ENCODE measurements at regions not wholly inside any gene's neighbourhood (a gene's known extent, or its start where the extent isn't known, plus 50 kb on each side); places are given as distances from the start of the nearest gene placed in this dataset.

DNA sequence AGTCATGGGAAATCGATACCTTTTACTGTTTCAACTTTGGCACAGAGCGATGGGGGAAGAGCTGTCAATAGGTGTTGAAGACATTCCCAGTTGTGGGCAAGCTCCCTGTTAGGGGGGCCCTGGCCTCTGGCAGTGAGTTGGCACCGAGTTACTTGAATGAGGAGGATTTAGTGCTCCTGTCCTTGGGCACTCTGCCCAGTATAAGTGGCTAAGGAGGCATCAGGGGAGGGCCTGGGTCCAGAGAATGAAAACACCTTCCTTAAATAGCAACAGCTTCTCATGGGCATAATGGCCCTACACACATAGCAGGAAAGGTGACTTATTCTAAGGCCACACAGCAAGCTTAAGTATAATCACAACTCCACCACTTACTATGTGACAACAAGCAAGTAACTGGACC lies 664.4 kb downstream of the PTPRU start:
- no peak for DNase-seq

DNA sequence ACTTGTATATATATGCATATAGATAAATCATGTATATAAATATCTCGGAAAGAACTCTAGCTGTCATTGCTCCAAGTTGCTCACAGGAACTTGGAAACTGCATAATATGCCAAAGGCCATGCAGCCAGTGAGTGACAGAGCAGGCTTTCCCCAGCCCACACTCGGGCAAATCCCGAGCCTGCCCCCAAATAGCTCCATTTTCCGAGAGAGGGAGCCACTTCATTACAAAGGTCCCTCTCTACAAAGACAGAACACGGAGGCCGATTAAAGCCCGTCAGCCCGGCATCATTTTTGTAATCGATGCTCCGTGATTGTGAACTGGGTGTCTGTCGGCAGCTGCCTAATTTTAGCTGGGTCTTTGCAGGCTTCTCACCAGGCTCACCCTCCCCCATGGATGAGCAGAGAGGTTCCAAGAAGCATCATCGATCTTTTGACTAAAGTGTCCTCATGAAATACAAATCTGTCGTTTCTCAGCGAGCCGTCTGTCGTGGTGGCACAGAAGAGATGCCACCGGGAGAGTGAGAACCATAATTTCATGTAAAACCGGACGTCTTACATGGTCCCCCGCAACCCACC lies 663.9 kb downstream of the PTPRU start:
- no peak for DNase-seq

DNA sequence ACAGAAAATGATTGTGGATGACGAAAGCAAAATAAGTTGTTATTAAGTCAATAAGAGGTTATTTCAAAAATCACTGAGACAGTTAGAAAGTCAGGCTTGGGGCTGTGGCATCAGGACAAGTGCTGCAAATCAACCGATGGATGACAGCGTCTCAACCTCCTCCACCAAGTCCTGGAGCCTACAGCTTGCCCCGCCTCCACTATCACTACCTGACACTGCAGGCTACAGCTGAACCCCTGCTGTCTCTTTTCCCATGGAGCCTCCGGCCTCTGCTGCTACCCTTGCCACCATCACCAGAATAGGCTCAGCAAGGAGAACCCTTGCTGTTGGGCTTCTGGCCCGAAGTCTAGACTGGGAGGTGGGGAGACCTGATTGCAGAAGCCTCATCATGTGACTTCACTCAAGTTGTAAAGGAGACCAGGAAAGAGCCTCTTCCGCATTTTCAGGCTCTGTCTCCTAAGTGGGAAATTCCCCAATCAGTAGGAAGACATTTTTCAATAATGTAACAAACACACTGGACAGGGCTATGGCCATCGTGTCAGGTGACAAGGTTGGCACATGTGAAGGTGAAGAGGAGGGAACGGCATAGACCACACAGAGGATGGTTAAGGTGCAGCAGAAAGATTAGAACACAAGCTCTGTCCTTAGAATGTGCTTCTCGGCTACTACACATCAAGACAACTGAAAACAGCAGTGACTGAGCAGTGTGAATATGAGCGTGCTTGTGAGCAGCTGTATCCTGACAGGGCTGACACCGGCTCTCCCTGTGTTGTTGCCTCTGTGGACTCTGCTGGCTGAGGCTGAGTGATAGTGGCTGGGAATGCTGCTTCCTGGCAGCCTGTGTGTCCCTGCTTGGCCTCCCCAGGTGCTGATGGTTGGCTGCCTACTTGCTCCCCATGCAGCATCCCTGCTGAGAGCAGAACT lies 660.7 kb downstream of the PTPRU start:
- no peak for DNase-seq

DNA sequence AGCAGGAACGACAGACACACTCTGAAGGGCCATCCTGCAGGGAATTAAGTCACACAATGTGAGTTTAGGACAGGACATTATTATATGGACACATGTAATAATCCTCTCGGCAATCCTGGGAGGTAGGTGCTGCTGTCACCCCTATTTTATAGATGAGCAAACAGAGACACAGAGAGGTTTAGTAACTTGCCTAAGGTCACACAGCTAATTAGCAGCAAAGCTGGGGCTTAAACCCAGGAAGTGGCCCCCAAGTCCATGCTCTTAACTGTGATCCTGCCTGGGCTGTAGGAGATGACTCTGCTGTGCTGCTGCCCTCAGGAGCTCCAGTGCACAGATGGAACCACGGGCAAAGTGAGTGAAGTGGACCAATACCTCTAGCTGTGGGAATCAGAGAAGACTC lies 660.0 kb downstream of the PTPRU start:
- DNase-seq = no peak

DNA sequence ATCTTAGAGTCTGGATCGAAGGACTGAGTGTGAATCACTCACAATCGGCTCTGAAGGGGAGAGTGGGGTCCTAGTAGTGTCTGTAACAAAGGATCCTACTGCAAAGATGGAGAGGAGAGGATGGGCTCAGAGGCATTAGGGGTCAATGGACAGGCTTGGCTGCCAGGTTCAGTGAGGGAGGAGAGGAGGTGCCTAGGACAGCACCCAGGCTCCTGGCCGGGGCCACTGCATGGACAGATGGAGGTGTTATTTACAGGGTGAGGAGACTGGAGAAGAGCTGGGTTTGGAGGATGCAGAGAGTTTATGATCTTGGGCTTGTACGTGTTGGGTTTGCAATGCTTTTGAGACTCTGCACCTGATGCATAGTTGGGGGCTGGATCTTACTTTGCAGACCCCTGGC lies 658.9 kb downstream of the PTPRU start:
- DNase-seq = no peak

DNA sequence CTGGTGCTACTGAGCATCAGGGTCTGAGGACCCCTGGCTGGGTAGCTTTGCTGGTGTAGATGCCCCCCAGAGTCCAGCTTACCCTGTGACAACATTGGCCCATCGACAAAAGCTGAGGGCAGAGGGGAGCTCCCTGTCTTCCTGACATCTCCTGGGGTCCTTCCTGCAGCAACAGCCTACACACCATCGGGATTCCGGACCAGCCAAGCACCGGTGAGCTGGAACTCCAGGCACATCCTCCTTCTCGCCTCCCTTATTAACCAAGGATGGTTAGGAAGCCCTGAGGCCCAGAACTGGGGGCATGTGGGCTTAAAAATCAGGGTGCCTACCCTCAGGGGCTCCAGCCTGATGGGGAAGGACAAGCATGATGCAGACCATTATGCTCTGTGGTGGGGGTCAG lies 658.0 kb downstream of the PTPRU start:
- DNase-seq = no peak

DNA sequence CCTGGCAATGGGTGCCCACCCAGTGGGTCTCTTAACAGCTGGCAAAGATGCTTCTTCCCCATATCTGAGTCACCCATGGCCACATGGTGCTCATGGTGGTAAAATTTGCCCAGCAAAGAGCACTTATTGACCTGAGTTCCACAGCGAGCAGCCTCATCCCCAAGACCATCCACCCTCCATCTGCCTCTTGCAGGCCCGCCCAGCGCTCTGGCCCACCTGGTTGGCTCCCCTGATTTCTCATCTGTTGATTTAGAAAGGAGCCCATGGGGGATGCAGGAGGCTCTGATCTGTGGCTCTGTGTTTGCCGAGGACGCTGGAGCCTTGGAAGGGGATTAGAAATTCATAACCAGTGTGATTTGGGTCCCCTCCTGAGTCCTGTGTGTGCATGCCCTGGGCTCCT lies 657.5 kb downstream of the PTPRU start:
- no peak for DNase-seq

DNA sequence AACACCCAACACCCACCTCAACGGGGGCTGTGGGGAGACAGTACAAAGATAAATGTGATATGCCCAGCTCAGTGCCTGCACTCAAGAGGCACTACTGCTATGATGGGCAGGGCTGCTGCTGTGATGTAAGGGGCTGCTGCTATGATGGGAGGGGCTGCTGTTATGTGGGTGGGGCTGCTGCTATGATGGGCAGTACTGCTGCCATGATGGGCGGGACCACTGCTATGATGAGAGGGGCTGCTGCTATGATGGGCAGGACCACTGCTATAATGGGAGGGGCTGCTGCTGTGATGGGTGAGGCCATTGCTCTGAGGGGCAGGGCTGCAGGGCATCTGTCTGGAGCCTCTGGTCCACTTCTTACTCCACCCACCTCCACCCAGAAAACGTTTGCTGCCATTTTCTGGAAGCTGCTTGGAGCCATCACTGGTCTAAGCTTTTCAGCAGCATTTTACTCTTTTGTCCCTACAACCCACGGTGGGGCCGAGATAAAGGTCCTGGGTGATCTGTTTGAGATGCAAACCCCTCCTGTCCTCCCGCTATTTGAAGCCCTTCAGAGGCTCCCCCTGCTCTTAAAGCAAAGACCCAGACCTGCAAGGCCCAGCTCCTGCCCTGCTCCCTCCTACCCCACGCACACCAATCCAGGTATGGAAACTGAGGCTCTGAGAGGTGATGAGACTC lies 656.9 kb downstream of the PTPRU start:
- no peak for DNase-seq

DNA sequence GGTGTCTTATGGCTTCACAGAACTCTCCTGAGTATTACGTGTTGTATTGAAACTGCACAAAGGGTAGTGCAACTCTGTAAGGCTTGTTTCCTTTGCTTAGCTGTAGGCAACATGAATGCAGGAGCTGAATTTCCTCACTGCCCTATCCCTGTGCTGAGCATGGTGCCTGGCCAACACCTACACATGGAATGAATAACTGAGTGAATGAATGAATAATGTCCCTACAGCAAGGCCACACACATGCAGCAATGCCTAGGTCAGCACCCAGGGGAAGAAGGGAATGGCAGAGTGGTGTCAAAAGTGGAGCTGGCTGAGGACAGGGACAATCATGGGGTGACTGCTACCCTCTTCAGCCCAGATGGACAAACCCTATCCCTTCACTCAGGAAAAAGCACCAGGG lies 655.9 kb downstream of the PTPRU start:
- no peak for DNase-seq

DNA sequence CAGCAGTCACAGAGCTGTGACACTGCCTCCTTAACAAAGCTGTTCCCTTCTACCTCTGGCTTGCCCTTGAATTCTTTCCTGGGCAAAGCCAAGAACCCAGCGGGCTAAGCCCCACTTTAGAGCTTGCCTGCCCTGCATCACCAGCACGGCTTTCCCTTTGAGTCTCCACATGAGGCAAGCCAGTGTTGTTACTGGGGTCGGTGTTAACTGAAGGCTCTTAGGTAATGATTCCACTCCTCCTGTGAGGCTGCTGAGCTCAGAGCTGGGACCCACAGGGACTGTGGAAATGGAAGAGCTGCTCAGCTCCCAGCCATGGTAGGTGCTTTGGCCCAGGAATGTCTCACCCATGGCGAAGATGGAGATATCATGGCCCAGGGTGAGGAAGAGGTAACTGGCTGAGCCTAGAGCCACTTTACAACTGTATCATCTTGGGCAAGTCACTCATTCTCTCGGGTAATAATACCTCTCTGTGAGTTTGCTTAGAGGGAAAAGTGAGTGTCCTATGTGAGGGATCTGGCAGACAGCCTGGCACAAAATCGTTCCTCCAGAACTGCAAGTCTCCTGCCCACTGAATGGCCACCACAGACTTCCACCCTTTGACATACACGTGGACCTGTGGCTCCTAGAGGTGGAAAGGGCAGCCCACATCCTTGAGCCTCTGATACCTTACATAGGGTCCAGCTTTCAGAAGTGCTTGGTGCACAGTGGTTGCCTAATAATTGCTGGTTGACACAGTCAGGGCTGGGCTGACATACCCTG lies 654.1 kb downstream of the PTPRU start:
- no peak for DNase-seq

DNA sequence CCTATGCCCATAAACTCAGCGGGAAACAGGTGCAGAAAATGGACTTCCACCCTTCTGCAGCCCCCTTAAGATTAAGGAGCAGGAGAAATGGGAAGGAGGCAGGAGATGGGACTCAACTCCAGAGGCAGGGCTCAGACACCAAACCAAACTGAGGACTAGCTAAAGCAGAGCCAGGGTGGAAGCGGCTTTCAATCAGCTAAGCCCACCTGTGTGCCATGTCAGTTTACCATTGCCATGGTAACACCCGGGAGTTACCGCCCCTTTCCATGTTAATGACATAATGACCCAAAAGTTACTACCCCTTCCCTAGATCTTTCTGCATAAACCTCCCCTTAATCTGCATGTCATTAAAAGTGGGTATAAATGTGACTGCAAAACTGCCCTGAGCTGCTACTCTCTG lies 653.5 kb downstream of the PTPRU start:
- no peak for DNase-seq

DNA sequence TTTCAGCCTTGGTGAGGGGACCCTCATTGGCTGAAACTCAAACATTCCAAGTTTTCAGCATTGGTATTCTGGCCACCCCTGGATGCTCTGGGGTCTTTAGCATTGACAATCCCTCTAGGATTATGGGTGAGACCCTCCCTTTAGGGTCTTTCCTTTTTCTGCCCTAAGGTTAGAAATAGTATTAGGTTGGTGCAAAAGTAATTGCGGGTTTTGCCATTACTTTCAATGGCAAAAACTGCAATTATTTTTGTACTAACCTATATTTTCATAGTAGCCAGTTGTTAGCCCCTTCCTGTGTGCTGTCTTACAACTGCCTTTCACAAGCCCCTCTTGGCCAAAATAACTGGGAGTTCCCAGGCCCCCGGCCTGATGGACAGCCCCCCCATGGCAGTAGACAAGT lies 648.4 kb downstream of the PTPRU start:
- no peak for DNase-seq

DNA sequence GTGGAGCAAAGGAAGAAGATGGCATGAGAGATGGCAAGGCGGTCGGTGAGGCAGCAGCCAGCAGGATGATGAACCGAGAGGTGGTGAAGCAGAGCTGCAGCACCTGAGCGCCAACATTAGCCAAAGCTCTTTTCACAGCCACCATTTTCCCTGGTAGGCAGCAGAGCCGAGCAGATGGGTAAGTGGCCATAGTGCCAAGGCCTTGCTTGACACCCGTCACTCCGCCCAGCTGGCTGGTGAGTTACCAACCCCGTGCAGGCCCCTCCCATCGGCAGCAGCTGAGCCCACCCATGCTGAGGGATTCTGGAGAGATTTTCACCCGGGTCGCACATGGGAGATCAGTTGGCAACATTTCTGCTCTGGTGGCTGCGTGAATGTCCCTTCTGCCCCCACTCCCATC lies 647.7 kb downstream of the PTPRU start:
- DNase-seq = no peak

DNA sequence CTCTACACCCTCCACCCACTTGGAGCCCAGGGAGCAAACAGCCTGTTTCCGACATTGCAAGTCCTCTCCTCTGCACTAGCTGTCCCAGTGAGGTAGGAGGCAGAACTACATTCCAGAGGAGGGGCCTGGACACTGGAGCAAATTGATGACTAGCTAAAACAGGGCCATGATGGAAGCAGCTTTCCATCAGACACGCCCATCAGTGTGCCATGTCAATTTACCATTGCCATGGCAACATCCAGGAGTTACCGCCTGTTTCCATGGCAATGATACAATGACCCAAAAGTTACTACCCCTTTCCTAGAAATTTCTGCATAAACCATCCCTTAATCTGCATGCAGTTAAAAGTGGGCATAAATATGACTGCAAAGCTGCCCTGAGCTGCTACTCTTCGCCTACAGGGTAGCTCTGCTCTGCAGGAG lies 647.1 kb downstream of the PTPRU start:
- no peak for DNase-seq

DNA sequence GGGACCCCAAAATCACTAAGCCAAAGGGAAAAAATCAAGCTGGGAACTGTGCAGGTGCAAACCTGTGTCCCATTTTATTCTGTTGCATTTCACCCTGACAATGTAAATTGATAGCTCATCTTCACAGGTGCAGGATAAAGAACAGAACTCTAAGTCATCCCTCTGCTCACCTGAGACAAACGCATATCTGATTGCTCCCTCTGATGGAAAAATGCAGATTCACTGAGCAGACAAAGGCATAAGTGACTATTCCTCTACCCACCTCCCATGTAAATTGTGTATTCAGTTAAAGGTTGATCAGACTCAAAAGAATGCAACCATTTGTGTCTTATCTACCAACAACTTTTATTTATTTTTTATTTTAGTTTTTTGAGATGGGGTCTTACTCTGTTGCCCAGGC lies 644.2 kb downstream of the PTPRU start:
- no peak for DNase-seq

DNA sequence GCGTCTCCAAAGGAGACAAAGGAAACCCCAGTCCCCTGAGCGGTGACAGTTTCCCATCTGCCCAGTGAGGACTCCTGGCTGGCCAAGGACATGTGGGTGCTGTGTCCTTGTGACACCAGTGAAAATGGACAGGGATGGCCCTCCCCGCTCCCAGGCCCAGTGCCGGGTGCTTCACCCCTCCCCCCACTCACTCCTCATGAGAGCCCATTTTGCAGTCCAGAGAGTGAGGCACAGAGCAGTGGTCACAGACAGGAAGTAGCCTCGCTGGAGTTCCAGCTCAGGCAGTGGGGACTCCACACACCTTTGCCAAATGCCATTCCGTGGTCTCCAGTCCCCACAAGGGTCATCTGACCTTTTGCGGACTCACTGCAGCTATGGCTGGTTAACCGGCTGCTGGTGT lies 642.9 kb downstream of the PTPRU start:
- DNase-seq = no peak

DNA sequence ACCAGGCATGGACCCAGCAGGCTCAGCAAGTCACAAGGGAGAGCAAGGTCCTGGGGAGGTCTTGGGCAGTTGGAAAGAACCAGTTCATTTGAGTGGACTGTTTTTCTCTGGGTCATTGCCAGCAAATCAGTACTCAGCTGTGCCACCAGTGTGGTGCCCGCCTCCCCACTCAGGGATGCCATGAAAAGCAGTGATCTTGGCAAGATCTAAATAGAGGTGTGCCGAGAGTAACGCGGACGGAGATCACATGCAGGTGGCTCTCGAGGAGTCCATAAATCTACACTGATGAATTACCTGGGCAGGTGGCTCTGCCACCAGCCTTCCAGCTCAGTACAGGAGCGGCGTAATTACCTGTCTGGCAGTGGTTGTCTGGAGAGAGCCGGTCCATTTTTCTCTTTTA lies 642.2 kb downstream of the PTPRU start:
- no peak for DNase-seq

DNA sequence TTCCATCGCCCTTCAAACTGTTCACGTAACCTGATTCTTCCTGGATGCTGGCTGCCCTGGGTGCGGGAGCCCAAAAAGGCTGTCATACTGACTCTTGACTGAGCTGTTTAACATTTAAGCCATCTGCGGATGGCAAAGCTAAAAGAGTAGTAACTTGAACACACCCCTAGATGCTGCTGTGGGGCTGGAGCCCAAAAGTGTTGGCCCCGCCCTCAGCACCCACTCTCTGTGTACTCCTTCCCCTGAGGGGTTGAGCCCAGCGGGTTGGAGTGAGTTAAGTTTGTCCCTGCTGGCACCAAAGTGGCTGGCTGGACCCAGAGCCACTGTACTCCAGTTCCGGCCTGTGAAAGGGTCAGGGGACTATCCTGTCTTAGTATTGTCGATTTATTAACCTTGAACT lies 640.6 kb downstream of the PTPRU start:
- DNase-seq = no peak

DNA sequence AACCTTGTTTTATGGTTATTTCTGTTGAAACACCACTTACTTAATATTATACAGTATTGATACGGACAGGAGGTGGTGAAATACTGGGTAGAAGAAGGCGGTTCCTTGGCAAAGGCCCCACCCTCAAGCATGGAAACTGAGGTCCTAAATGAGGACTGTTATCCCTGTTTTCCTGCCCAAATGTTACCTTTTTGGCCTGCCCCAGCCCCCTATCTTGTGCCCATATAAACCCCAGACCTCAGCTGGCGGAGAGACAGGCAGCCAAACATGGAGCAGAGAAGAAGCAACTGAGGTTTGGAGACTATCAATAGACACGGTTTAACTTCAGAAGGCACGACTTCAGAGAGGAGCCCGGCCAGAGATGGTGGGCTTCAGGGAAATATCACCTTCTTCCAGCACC lies 640.1 kb downstream of the PTPRU start:
- DNase-seq = no peak

DNA sequence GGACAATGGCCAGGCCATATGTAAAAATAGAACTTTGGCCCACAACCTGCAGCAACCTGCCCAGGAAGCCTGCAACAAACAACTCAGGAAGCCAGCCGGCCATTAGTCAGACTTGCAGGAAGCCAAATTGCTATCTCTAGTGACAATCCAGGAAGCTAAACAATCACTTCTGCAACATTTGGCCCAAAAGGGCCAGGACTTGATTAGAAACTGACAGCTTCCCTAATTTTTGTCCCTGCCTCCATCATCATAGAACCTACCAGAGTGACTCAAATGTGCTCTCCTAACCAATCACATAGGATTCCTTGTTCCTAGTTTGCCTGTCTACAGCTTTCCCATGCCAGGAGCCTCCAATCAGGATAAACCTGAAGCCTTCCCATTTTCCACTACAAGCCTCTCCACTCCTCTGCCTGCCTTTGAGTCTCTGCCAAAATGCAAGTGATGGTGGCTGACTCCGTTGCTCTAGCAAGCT lies 639.3 kb downstream of the PTPRU start:
- DNase-seq = no peak

DNA sequence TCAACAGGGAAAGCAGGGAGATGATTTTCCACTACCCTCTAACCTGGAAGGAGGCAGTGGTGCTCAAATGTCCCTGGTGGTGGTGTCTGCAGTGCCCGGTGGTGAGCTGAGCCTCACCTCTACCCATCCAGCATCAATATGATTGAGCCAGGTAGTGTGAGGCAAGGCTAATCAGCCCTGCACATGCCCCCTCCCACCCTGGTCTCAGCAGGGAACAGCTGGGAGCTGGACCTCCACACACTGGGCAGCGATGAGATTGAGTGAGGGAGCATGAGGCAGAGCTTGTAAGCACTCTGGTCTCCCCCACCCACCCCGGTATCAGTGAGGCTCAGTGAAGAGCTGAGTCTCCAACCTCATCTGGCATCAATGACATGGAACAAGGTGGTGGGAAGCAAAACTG lies 634.3 kb downstream of the PTPRU start:
- DNase-seq = no peak

DNA sequence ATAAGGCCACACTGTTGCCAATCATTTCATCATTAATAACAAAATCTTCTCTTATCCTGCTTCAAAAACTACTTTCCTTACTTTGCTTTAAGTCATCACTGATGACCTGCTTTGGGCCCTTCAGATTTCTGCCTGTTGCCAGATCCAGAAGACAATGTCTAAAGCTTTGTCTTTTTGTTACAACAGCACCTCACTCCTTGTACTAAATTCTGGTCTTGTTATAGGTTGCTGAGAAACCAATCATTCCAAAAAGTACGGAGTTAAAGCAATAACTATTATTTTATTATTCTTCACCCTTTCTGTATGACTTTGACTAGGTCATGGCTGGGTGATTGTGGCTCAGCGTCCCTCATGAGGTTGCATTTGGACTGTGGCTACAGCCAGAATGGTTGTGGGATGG lies 633.5 kb downstream of the PTPRU start:
- no peak for DNase-seq

DNA sequence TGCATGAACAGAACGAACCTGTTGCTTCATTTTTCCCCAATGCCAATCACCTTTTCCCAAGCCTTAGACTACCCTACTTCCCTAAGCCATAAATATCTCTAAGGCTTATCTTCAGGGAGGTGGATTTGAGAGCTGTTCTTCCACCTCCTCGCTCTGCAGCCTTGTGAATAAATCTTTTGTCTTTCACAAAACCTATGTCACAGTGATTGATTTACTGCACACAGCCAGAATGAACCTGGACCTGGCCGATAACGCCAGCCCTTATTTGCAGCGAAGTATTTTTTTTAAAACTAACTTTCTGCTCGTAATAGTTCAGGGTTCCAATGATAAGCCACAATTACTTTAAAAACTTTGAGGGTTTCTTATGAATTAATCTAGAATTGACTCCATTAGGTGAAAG lies 632.6 kb downstream of the PTPRU start:
- DNase-seq = no peak
